IPS-15b (cell line): ENCODE measurements at regions not wholly inside any gene's neighbourhood (a gene's known extent, or its start where the extent isn't known, plus 50 kb on each side); places are given as distances from the start of the nearest gene placed in this dataset.

ENCODE experiments used
- H3K27me3 ChIP-seq: one replicate; pipeline ENCODE4 v1.6.1; 2013; ENCODE audit warnings: low read length; ENCODE audit not compliant: control insufficient read depth, insufficient read depth
- H3K36me3 ChIP-seq: one replicate; pipeline ENCODE4 v1.6.1; 2013; ENCODE audit warnings: low read length; ENCODE audit not compliant: control insufficient read depth, insufficient read depth
- H3K4me1 ChIP-seq: one replicate; pipeline ENCODE4 v1.6.1; 2013; ENCODE audit warnings: mild to moderate bottlenecking, low read length; ENCODE audit not compliant: control insufficient read depth, insufficient read depth
- H3K4me3 ChIP-seq: one replicate; pipeline ENCODE4 v1.5.1; 2013; ENCODE audit warnings: low read depth, low read length
- H3K9ac ChIP-seq: one replicate; pipeline ENCODE4 v1.6.1; 2013; ENCODE audit warnings: low read depth, mild to moderate bottlenecking, low read length
- H3K9me3 ChIP-seq: one replicate; pipeline ENCODE4 v1.6.1; 2013; ENCODE audit warnings: mild to moderate bottlenecking, low read length; ENCODE audit not compliant: control insufficient read depth, insufficient read depth

GRCh38 chr7:142376356-142376997, 118.6 kb upstream of the PRSS58 start:
- H3K27me3 ChIP-seq, result no peaks in the 10 kb centered on the region
- no peak overlapping the region for H3K9ac ChIP-seq
- H3K36me3 ChIP-seq, result no peaks in the 10 kb centered on the region
- no peaks in the 10 kb centered on the region for H3K9me3 ChIP-seq
- H3K4me3 ChIP-seq, result no peak overlapping the region
- H3K4me1 ChIP-seq, result peaks cover 11% of the 10 kb centered on the region

GRCh38 chr7:142375710-142376313, 118.0 kb upstream of the PRSS58 start:
- Histone ChIP-seq H3K36me3 (no peaks in the 10 kb centered on the region), H3K4me1 (peaks cover 11% of the 10 kb centered on the region), H3K4me3 (no peak overlapping the region), H3K27me3 (no peaks in the 10 kb centered on the region), H3K9ac (no peak overlapping the region), H3K9me3 (no peaks in the 10 kb centered on the region)

- no peak overlapping the region for H3K4me3 ChIP-seq
- H3K9ac ChIP-seq, result no peak overlapping the region
- no peaks in the 10 kb centered on the region for H3K36me3 ChIP-seq
- H3K9me3 ChIP-seq, result peaks cover 4% of the 10 kb centered on the region
- peaks cover 8% of the 10 kb centered on the region for H3K4me1 ChIP-seq
- no peaks in the 10 kb centered on the region for H3K27me3 ChIP-seq
Measured at GRCh38 chr7:142372727-142373126, 114.9 kb upstream of the PRSS58 start.

GRCh38 chr7:142371586-142372377, 113.9 kb upstream of the PRSS58 start:
- H3K27me3 ChIP-seq, result no peaks in the 10 kb centered on the region
- H3K4me3 ChIP-seq, result no peak overlapping the region
- no peak overlapping the region for H3K9ac ChIP-seq
- peaks cover 8% of the 10 kb centered on the region for H3K4me1 ChIP-seq
- peaks cover 9% of the 10 kb centered on the region for H3K9me3 ChIP-seq
- H3K36me3 ChIP-seq, result no peaks in the 10 kb centered on the region

- no peaks in the 10 kb centered on the region for H3K27me3 ChIP-seq
- no peak overlapping the region for H3K9ac ChIP-seq
- H3K4me1 ChIP-seq, result peaks cover 15% of the 10 kb centered on the region
- H3K9me3 ChIP-seq, result peaks cover 9% of the 10 kb centered on the region
- no peaks in the 10 kb centered on the region for H3K36me3 ChIP-seq
- H3K4me3 ChIP-seq, result peak overlapping the region; percentile 19
Measured at GRCh38 chr7:142365410-142365842, 107.6 kb upstream of the PRSS58 start.

GRCh38 chr7:142364551-142364950, 106.7 kb upstream of the PRSS58 start:
- no peaks in the 10 kb centered on the region for H3K36me3 ChIP-seq
- H3K4me1 ChIP-seq, result peaks cover 18% of the 10 kb centered on the region
- no peaks in the 10 kb centered on the region for H3K27me3 ChIP-seq
- H3K9ac ChIP-seq, result no peak overlapping the region
- peaks cover 9% of the 10 kb centered on the region for H3K9me3 ChIP-seq
- peak overlapping the region; percentile 19 for H3K4me3 ChIP-seq

- peaks cover 25% of the 10 kb centered on the region for H3K4me1 ChIP-seq
- H3K9me3 ChIP-seq, result peaks cover 2% of the 10 kb centered on the region
- no peaks in the 10 kb centered on the region for H3K36me3 ChIP-seq
- no peak overlapping the region for H3K9ac ChIP-seq
- no peak overlapping the region for H3K4me3 ChIP-seq
- H3K27me3 ChIP-seq, result no peaks in the 10 kb centered on the region
Measured at GRCh38 chr7:142362349-142362748, 104.5 kb upstream of the PRSS58 start.

- H3K9ac ChIP-seq, result no peak overlapping the region
- no peak overlapping the region for H3K4me3 ChIP-seq
- no peaks in the 10 kb centered on the region for H3K9me3 ChIP-seq
- peaks cover 17% of the 10 kb centered on the region for H3K4me1 ChIP-seq
- no peaks in the 10 kb centered on the region for H3K36me3 ChIP-seq
- no peaks in the 10 kb centered on the region for H3K27me3 ChIP-seq
Measured at GRCh38 chr7:142359694-142360279, 101.9 kb upstream of the PRSS58 start.

- Histone ChIP-seq H3K9me3 (no peaks in the 10 kb centered on the region), H3K4me1 (peaks cover 10% of the 10 kb centered on the region), H3K4me3 (no peak overlapping the region), H3K27me3 (no peaks in the 10 kb centered on the region), H3K9ac (peak overlapping the region; percentile 27), H3K36me3 (no peaks in the 10 kb centered on the region)
Measured at GRCh38 chr7:142357953-142358520, 100.2 kb upstream of the PRSS58 start.

- no peak overlapping the region for H3K9ac ChIP-seq
- no peaks in the 10 kb centered on the region for H3K27me3 ChIP-seq
- no peaks in the 10 kb centered on the region for H3K9me3 ChIP-seq
- H3K4me1 ChIP-seq, result peaks cover 10% of the 10 kb centered on the region
- H3K4me3 ChIP-seq, result no peak overlapping the region
- no peaks in the 10 kb centered on the region for H3K36me3 ChIP-seq
Measured at GRCh38 chr7:142356166-142356565, 98.3 kb upstream of the PRSS58 start.

GRCh38 chr7:142355328-142355727, 97.5 kb upstream of the PRSS58 start:
- no peak overlapping the region for H3K9ac ChIP-seq
- no peaks in the 10 kb centered on the region for H3K36me3 ChIP-seq
- H3K4me1 ChIP-seq, result peaks cover 10% of the 10 kb centered on the region
- H3K4me3 ChIP-seq, result no peak overlapping the region
- no peaks in the 10 kb centered on the region for H3K27me3 ChIP-seq
- no peaks in the 10 kb centered on the region for H3K9me3 ChIP-seq
